Cardiac muscle cell (in vitro differentiated cells and primary cell): ENCODE measurements at regions not wholly inside any gene's neighbourhood (a gene's known extent, or its start where the extent isn't known, plus 50 kb on each side); places are given as distances from the start of the nearest gene placed in this dataset.

Experiments used
- DNase-seq, 2 donors: peaks; one replicate each; pipeline versions ENCODE4 v3.0.0 to v3.0.0-alpha.2; 2010 to 2017; ENCODE audit warnings: low read depth in 1 of 2, low spot score in 1 of 2
- H3K27ac ChIP-seq: fragments of 200-600 bp; sonication (generic); 2 replicates; pipeline ENCODE4 v1.5.1; 2016
- H3K27me3 ChIP-seq: fragments of 200-600 bp; sonication (generic); 2 replicates; pipeline ENCODE4 v1.6.0; 2016; ENCODE audit warnings: control low read depth
- H3K36me3 ChIP-seq: fragments of 200-600 bp; sonication (generic); 2 replicates; pipeline ENCODE4 v1.5.1; 2016; ENCODE audit warnings: control low read depth
- H3K4me1 ChIP-seq: fragments of 200-600 bp; sonication (generic); 2 replicates; pipeline ENCODE4 v1.8.1; 2017; ENCODE audit warnings: low read depth, mild to moderate bottlenecking, mixed run types
- H3K4me3 ChIP-seq: fragments of 200-600 bp; sonication (generic); 2 replicates; pipeline ENCODE4 v1.5.1; 2016; ENCODE audit warnings: mild to moderate bottlenecking
- H3K9me3 ChIP-seq: fragments of 200-600 bp; sonication (generic); 2 replicates; pipeline ENCODE4 v1.5.1; 2017; ENCODE audit warnings: low read depth, mild to moderate bottlenecking, control low read depth
- CTCF ChIP-seq: IDR thresholded peaks from 2 replicates; pipeline ENCODE4 v1.5.1; 2012; ENCODE audit warnings: low read depth, mild to moderate bottlenecking, low read length

DNA sequence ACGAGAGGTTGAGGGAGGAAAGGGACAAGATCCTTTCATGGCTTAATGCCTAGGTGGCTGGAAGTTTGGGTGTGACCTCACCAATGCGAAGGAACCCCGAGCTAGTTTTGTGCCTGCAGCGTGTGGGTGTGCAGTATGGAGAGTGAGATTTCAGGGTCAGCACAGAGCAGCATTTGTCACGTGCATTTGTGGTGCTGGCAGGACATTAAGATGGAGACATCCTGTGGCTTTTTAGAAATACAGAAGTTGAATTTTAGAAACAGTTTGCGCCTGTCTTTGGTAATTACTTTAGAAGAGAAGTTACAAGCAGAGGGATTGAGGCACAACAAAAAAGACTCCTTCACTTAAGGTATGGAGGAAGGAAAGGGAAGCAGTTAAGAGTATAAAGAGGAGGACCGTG, 258.2 kb upstream of the THUMPD2 start:
- no peak for DNase-seq
- Histone ChIP-seq H3K27me3 (no peaks in the 10 kb centered on the region), H3K4me1 (no peaks in the 10 kb centered on the region), H3K36me3 (no peaks in the 10 kb centered on the region), H3K4me3 (no peak overlapping the region), H3K27ac (no peak overlapping the region), H3K9me3 (no peaks in the 10 kb centered on the region)
- TF ChIP-seq CTCF: no peak

- Histone ChIP-seq H3K9me3 (no peaks in the 10 kb centered on the region), H3K4me1 (no peaks in the 10 kb centered on the region), H3K27ac (no peak overlapping the region), H3K4me3 (no peak overlapping the region), H3K27me3 (no peaks in the 10 kb centered on the region), H3K36me3 (no peaks in the 10 kb centered on the region)
- DNase-seq: no peak
- no peak for TF ChIP-seq CTCF
These were observed 257.2 kb upstream of the THUMPD2 start for GRCh38 chr2:40036241-40036640.

- no peaks in the 10 kb centered on the region for H3K9me3 ChIP-seq
- no peak overlapping the region for H3K4me3 ChIP-seq
- H3K27ac ChIP-seq: no peak overlapping the region
- TF ChIP-seq CTCF: no peak
- no peaks in the 10 kb centered on the region for H3K4me1 ChIP-seq
- no peaks in the 10 kb centered on the region for H3K27me3 ChIP-seq
- no peaks in the 10 kb centered on the region for H3K36me3 ChIP-seq
- DNase-seq: no peak
These were observed 255.7 kb upstream of the THUMPD2 start for GRCh38 chr2:40034801-40035200.

DNA sequence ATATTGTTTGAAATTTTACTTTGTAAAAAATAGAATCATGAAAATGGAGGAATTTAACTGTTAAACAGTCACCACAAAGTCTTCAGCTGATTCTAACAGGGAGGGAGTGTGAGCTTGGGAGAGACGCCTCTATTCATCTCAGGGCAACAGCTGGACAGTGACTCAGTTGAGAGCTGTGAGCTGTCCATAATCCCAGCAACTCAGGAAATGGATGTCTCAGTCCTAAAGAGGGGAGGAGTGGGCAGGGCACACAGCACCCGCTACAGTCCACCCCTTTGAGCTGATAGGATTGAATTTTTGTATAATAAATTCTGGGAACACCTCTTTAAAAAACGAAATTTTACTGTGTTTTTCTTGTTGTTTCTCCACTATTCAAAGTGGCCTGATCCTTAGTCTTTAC, 255.1 kb upstream of the THUMPD2 start:
- no peaks in the 10 kb centered on the region for H3K9me3 ChIP-seq
- TF ChIP-seq CTCF: no peak

DNA sequence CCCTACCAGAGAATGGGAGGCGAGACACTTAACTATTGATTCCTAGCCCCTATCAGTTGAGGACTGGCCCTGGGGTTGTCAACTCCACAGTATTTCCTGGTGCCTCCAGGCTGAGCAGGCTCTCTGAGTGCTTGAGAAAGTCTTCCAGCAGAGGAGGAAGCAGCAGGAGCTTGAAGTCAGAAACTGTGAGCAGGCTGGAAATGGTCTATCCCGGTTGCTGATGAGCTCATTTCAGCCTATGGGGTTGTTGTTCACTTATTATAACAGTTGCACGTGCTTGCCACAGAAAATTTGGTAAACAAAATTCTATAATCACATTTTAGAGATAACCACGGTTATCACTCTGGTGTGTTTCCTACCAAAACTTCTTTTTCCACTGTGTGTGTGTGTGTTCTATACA, 254.7 kb upstream of the THUMPD2 start:
- no peaks in the 10 kb centered on the region for H3K9me3 ChIP-seq
- no peak overlapping the region for H3K27ac ChIP-seq
- H3K36me3 ChIP-seq: no peaks in the 10 kb centered on the region
- peak in 1 of 2 donors; percentile 25 for DNase-seq
- TF ChIP-seq CTCF: no peak
- H3K4me3 ChIP-seq: no peak overlapping the region
- H3K27me3 ChIP-seq: no peaks in the 10 kb centered on the region
- no peaks in the 10 kb centered on the region for H3K4me1 ChIP-seq

More for the DNA sequence above, 255.1 kb upstream of the THUMPD2 start:
- Histone ChIP-seq H3K27me3 (no peaks in the 10 kb centered on the region), H3K4me1 (no peaks in the 10 kb centered on the region), H3K4me3 (no peak overlapping the region), H3K27ac (no peak overlapping the region), H3K36me3 (no peaks in the 10 kb centered on the region)
- DNase-seq: peak in 1 of 2 donors; percentile 60
